ENCODE measurements at regions not wholly inside any gene's neighbourhood (a gene's known extent, or its start where the extent isn't known, plus 50 kb on each side); places are given as distances from the start of the nearest gene placed in this dataset.

DNA sequence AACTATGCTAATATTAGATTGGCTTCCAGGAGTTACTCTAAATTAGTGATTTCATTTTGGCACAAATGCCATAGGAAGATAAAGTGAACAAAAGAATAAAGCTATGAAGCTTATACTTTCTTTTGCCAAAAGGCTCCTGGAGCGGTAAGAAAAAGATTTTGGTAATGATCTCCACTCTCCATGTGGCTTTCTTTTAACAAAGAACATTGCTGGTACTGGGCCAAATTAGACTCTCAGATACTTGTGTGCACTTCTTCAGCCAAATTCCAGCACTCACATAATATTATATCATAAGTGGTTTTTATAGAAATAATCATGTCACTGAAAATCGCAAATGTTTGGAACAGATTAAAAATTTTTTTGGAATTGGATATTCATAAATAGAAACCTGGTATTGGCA lies 142.4 kb upstream of the FGF13 start (continued):
- TF ChIP-seq BCL11A (IDR thresholded peaks at IDR 0.05; ENCODE audit: low read depth in 2 of 2, low read length in 2 of 2) (no peak), JUND (IDR thresholded peaks at IDR 0.05; ENCODE audit: low read length) (no peak), KDM4A (IDR thresholded peaks at IDR 0.05; ENCODE audit: low read depth, low read length, severe bottlenecking) (no peak), GABPA (IDR thresholded peaks at IDR 0.05; ENCODE audit: borderline replicate concordance, insufficient read depth, low read length) (no peak)
